ENCODE measurements at regions not wholly inside any gene's neighbourhood (a gene's known extent, or its start where the extent isn't known, plus 50 kb on each side); places are given as distances from the start of the nearest gene placed in this dataset.

DNA sequence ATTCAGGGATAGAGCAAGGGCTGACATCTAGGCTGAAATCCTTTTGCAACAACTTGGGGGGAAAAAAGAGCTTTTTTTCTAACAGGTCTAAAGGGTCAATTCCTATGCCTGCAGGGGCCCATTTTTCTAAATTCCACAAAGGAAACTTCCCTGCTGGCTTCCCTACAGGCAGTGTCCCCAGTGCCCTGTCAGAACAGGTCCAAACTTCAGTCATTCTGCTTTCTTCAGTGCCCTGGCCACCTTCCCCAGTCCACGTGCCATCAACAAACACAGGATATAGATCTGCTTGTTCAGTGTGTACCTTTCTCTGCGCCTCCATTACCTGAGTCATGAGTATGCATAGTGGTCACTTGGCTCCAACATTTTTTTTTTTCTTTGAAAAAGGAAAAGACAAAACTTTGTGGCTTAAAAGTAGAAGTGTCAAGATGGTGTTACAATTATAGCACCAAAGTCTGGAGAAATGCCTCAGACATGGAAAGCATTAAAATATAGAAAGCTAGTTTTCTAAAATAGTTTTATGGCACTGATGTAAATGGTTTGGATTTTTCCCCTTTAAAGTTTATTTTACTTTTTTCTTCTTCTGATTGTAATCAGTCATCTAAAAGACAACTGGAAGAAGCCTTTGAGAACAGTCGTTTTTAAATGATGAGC lies 84.0 kb upstream of the JADE1 start:
- peak overlapping the region; percentile 56 for H2AFZ ChIP-seq (replicated peaks; ENCODE audit: low read length, poor library complexity)

More for the DNA sequence above, 84.0 kb upstream of the JADE1 start:
- Histone ChIP-seq H4K91ac (ENCODE audit: insufficient read depth, low read depth, low read length) (no peak overlapping the region), H2AK5ac (ENCODE audit: low read depth, low read length) (no peak overlapping the region), H3K4ac (ENCODE audit: low read depth, low read length) (no peak overlapping the region), H3K4me3 (ENCODE audit: insufficient read depth, low read depth, low read length) (no peak overlapping the region), H3K9ac (ENCODE audit: low read depth, low read length) (no peak overlapping the region), H2BK120ac (ENCODE audit: low read depth, low read length) (no peak overlapping the region), H3K9me1 (ENCODE audit: insufficient read depth, low read length) (no peaks in the 10 kb centered on the region), H3K4me1 (ENCODE audit: control insufficient read depth, insufficient read depth, low read length) (no peaks in the 10 kb centered on the region), H3K14ac (replicated peaks; ENCODE audit: low read depth, low read length) (no peak overlapping the region), H4K20me1 (ENCODE audit: insufficient read depth, low read length) (no peaks in the 10 kb centered on the region), H4K8ac (ENCODE audit: low read depth in 2 of 2, low read length in 2 of 2) (no peak overlapping the region), H3K36me3 (ENCODE audit: control insufficient read depth, insufficient read depth, low read length) (no peaks in the 10 kb centered on the region), H3K23ac (ENCODE audit: low read depth, low read length) (no peak overlapping the region), H2BK5ac (ENCODE audit: low read depth, low read length, poor library complexity, severe bottlenecking) (no peak overlapping the region), H3K9me3 (ENCODE audit: control insufficient read depth, insufficient read depth, low read length) (no peaks in the 10 kb centered on the region), H2BK15ac (ENCODE audit: low read depth, low read length) (no peak overlapping the region), H2BK20ac (ENCODE audit: low read depth, low read length) (no peak overlapping the region), H3K18ac (ENCODE audit: low read depth, low read length) (no peak overlapping the region), H4K5ac (ENCODE audit: low read depth, low read length) (no peak overlapping the region; the same call in 1 of the 2 replicates), H2AK9ac (replicated peaks; ENCODE audit: low read depth, low read length, poor library complexity) (no peak overlapping the region), H3K56ac (ENCODE audit: extremely low read depth, insufficient read depth, low read length) (no peak overlapping the region), H3K27me3 (ENCODE audit: control insufficient read depth, insufficient read depth, low read length) (no peaks in the 10 kb centered on the region), H3K79me1 (ENCODE audit: low read depth in 1 of 2, low read length in 2 of 2) (no peaks in the 10 kb centered on the region), H3K4me2 (ENCODE audit: low read depth, low read length) (no peak overlapping the region), H3K27ac (ENCODE audit: insufficient read depth, low read length) (no peak overlapping the region)
- no peak for ATAC-seq (ENCODE audit: low read depth)
- dilution Hi-C loops (cut with HindIII; ENCODE audit: low sequenced_read_pairs, unreplicated experiment) (no loop called here), in situ Hi-C loops (cut with MboI; ENCODE audit: low sequenced_read_pairs) (no loop called here), intact Hi-C loops (cut with micrococcal nuclease) (no loop called here)
- TF ChIP-seq CEBPB (IDR thresholded peaks at IDR 0.05; ENCODE audit: low read depth, low read length) (no peak), MXI1 (IDR thresholded peaks at IDR 0.05; ENCODE audit: borderline replicate concordance, low read depth, low read length) (no peak), POLR2A (IDR thresholded peaks at IDR 0.05; ENCODE audit: low read depth, low read length) (no peak), RAD21 (IDR thresholded peaks at IDR 0.05; ENCODE audit: low read length) (no peak), MAZ (IDR thresholded peaks at IDR 0.05; ENCODE audit: borderline replicate concordance, low read depth, low read length) (no peak), FOS (IDR thresholded peaks at IDR 0.05; ENCODE audit: low read depth, low read length) (no peak), CHD1 (IDR thresholded peaks at IDR 0.05; ENCODE audit: low read depth, low read length) (no peak)
- TF ChIP-seq, protein P1, sequence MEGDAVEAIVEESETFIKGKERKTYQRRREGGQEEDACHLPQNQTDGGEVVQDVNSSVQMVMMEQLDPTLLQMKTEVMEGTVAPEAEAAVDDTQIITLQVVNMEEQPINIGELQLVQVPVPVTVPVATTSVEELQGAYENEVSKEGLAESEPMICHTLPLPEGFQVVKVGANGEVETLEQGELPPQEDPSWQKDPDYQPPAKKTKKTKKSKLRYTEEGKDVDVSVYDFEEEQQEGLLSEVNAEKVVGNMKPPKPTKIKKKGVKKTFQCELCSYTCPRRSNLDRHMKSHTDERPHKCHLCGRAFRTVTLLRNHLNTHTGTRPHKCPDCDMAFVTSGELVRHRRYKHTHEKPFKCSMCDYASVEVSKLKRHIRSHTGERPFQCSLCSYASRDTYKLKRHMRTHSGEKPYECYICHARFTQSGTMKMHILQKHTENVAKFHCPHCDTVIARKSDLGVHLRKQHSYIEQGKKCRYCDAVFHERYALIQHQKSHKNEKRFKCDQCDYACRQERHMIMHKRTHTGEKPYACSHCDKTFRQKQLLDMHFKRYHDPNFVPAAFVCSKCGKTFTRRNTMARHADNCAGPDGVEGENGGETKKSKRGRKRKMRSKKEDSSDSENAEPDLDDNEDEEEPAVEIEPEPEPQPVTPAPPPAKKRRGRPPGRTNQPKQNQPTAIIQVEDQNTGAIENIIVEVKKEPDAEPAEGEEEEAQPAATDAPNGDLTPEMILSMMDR (conservative IDR thresholded peaks at IDR 0.05; ENCODE audit: low read depth, low read length), result no peak
- TF ChIP-seq, protein P2, sequence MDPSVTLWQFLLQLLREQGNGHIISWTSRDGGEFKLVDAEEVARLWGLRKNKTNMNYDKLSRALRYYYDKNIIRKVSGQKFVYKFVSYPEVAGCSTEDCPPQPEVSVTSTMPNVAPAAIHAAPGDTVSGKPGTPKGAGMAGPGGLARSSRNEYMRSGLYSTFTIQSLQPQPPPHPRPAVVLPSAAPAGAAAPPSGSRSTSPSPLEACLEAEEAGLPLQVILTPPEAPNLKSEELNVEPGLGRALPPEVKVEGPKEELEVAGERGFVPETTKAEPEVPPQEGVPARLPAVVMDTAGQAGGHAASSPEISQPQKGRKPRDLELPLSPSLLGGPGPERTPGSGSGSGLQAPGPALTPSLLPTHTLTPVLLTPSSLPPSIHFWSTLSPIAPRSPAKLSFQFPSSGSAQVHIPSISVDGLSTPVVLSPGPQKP (IDR thresholded peaks at IDR 0.05; ENCODE audit: borderline replicate concordance, low read depth, low read length), result no peak
- TF ChIP-seq, protein P3, sequence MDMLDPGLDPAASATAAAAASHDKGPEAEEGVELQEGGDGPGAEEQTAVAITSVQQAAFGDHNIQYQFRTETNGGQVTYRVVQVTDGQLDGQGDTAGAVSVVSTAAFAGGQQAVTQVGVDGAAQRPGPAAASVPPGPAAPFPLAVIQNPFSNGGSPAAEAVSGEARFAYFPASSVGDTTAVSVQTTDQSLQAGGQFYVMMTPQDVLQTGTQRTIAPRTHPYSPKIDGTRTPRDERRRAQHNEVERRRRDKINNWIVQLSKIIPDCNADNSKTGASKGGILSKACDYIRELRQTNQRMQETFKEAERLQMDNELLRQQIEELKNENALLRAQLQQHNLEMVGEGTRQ (IDR thresholded peaks at IDR 0.05; ENCODE audit: low read depth, low read length), result no peak
- ChIA-PET CTCF (interaction anchor here (0.6 kb wide), 2 partner anchors 25 to 64 kb away, joined by 3 read pairs; no protein-coding TSS in a partner anchor), POLR2A (ENCODE audit: unreplicated experiment) (no interaction called here)
- WGBS, 2 experiments (ENCODE audit: extremely low coverage in 2 of 2, insufficient read length in 1 of 2), result no CpG with 5 or more reads among the region's 3 CpGs
- no TSS peak for BruUV-seq (replicated peaks)
- no peak for DNase-seq

Measured in IMR-90 (cell line).